Myocyte (in vitro differentiated cells): ENCODE measurements at regions not wholly inside any gene's neighbourhood (a gene's known extent, or its start where the extent isn't known, plus 50 kb on each side); places are given as distances from the start of the nearest gene placed in this dataset.
"Not testable (repeated sequence)": the region's sequence is repeated elsewhere in the genome, so short reads cannot be mapped to it uniquely, and the experiment has no call there.

Experiments used
- DNase-seq: peaks from one replicate; pipeline ENCODE4 v3.0.0-alpha.2; 2012; ENCODE audit warnings: low read depth

DNA sequence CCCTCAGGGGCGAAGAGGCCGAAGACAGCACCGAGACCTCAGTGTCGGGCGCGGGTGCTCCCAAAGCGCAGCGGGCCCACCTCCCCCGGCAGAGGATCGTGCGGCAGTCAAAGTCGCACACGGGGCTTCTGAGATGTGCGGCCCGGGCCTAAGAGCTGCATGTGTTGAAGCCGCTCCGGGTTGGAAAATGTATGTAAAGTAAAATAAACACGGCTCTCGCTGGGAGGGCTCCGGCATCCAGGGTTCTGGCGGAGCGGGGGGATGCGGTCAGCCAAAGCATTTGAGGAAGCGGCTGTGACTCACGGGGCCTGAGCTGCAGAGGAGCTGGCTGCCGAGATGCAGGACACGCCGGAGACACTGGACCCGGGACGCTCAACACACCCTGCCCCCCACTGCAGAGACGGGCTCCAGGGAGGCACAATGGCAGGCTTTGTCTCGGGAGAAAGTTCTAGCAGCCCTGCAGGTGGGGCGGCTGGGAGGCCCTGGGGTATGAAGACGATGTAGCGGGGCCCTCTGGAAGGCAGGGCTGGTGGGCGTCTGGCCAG, 185.8 kb downstream of the NPIPB11 start:
- not testable (repeated sequence) for DNase-seq

GRCh38 chr16:29219966-29220646, 186.4 kb downstream of the NPIPB11 start:
- not testable (repeated sequence) for DNase-seq

DNA sequence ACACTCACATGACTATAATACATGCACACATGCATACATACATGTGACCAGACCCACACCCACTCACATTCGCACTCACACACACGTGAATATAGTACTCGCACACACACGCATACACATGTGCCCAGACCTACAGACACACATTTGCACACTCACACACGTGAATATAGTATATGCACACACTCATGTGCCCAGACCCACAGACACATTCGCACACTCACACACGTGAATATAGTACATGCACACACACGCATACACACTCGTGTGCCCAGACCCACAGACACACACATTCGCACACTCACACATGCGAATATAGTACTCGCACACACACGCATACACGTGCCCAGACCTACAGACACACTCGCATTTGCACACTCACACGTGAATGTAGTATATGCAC, 186.9 kb downstream of the NPIPB11 start:
- not testable (repeated sequence) for DNase-seq

GRCh38 chr16:29218649-29219048, 187.9 kb downstream of the NPIPB11 start:
- peak; percentile 10 for DNase-seq

DNA sequence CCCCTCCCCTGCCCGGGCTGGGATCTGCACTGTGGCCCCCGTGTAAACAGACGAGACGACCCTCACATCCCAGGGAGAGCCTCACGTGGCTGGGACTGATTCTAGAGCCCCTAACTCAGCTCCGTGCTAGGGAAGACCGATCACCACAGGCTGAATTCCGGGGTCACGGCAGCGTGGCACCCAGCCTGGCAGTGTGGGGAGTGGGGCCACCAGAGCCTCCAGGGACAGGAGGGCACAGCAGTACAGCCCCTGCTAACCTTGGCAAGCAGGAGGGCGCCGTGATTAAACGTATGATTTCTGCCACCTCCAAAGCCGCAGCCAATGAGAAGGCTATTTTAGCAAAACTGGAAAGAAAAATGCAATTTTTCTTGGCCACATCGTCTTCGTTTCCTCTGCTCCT, 188.3 kb downstream of the NPIPB11 start:
- DNase-seq: not testable (repeated sequence)

DNA sequence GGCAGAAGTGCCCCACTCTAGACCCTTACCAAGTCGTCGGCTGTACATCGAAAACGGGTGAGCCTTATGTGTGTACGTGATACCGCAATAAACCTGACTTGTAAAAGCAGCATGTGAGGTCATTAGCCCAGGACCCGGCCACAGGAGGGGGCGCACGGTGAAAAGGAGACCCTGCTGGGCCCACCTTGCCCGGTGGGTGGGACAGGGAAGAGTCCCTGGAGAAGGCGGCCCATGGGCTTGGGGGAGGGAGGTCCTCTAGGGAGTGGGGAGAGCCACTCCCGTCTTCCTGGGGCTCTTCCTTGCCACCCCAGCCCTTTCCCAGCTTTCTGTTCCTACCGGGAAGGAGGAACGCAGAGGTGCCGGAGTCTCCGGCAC, 188.8 kb downstream of the NPIPB11 start:
- not testable (repeated sequence) for DNase-seq

- not testable (repeated sequence) for DNase-seq
Measured at GRCh38 chr16:29217104-29217751, 189.3 kb downstream of the NPIPB11 start.

DNA sequence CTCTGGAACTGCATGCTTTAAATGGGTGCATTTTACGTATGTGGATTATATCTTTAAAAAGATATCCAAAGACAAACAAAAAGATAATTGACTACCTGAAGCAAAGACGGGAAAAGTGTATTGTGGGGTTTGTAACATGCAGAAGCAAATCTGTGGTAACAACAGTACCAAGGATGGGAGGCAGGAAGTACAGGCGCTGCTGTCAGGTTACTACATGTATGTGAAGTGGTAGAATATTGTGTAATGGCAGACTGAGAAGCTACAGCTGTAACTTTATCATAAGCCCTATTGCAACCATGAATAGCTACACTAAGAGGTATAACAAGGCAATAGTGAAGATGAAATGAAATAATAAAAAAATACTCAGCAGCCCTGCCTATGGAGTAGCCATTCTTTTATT, 192.7 kb downstream of the NPIPB11 start:
- not testable (repeated sequence) for DNase-seq

- not testable (repeated sequence) for DNase-seq
Measured at GRCh38 chr16:29213251-29213650, 193.3 kb downstream of the NPIPB11 start.

GRCh38 chr16:29212084-29213027, 194.2 kb downstream of the NPIPB11 start:
- DNase-seq: not testable (repeated sequence)

- DNase-seq: not testable (repeated sequence)
Measured at GRCh38 chr16:29211456-29211855, 195.1 kb downstream of the NPIPB11 start.

- not testable (repeated sequence) for DNase-seq
Measured at GRCh38 chr16:29210299-29211150, 196.0 kb downstream of the NPIPB11 start.

DNA sequence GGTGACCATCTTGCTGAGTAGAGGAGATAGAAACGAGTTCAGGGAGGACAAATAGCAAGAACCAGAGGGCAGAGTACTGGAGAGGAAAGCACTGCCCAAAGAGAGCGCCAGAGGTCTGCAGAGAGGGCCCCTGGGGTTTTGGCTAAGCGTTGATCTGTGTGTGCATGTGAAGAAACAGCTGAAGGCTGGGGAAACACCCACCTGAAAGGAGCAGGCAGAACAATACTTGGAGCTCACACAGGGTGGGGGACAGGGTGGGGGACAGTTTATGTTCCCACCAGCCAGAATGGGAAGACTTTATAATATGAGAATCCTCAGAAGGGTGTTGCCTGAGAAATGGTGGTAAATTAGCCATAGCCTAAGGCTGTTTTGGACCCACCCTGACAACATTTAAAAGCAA, 200.4 kb downstream of the NPIPB11 start:
- DNase-seq: not testable (repeated sequence)

DNA sequence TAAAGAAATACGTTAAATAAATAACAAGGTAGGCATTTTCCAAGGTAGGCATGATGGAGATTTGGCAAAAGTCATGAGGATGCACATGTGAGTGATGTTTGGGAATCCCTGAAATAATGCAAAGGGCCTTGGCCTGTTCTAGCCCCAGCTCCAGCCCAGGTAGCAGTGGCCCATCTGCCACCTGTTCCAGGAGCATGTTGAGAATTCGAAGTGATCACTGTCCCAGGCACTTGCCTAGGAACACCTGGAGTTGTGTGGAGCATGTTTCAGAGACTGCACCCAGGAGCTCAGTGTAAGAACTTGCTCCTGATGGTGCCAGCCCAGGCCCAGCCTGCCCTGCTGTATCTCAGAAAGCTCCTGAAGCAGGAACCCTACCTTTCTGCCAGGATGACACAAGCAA, 201.4 kb downstream of the NPIPB11 start:
- DNase-seq: not testable (repeated sequence)

DNA sequence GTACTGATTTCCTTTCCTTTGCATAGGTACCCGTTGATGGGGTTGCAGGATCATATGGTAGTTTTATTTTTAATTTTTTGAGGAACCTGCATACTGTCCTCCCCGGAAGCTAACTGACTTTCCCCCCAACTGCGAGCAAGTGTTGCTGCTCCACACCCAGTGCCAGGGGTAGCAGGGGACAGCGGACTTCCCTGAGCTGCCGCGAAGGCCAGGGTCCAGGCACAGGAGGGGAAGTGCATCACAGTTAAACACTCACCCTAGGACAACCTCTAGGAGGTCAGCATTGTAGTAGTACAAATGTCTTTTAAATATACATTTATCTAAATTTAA, 201.7 kb downstream of the NPIPB11 start:
- no peak for DNase-seq

- not testable (repeated sequence) for DNase-seq
Measured at GRCh38 chr16:29203933-29204805, 202.3 kb downstream of the NPIPB11 start.

DNA sequence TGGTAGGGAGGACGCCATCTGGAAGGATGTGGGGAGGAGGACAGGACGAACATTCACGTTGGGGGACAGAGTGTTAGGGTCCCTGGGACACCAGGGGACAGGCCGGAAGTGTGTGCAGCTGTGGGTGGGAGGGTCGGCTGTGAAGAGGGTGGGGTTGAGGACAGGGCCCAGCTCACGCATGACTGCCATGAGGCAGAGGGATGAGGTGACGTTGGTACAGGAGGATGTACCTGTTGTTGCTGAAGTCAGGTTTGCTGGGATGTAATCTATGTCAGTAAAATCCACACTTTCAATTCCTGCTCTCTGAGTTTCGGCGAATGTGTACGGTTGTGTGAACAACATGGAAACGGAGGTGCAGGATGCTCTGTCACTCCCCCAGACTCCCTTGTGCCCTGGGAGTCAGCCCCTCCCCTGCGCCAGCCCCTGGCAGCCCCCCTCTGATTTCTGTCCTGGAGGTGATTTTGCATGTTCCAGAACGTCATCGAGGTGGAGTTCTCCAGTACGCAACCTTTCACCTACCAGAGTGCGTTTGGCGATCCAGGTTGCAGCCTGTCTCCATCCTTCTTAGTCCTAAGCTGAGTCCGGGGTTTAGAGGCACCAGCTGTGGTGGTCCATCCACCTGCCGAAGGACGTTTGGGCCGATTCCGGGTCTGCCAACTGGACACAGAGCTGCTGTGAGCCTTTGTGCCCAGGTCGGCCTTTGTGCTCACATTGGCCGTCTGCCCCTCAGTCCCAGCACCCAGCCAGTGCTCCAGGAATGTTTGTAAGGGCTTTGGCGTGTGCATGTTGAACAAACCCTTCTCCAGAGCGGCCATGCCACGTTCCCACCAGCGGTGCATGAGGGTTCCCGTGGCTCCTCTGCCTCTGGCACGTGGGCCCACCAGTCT, 203.2 kb downstream of the NPIPB11 start:
- not testable (repeated sequence) for DNase-seq

- peak; percentile 15 for DNase-seq
Measured at GRCh38 chr16:29202642-29203041, 203.9 kb downstream of the NPIPB11 start.
